GM20000 (cell line): ENCODE measurements at regions not wholly inside any gene's neighbourhood (a gene's known extent, or its start where the extent isn't known, plus 50 kb on each side); places are given as distances from the start of the nearest gene placed in this dataset.
"Not testable (repeated sequence)": the region's sequence is repeated elsewhere in the genome, so short reads cannot be mapped to it uniquely, and the experiment has no call there.

ENCODE experiments used
- DNase-seq: peaks from one replicate; pipeline ENCODE4 v3.0.0; 2012; ENCODE audit warnings: low spot score
- TF ChIP-seq, protein P1 (sequence below): IDR thresholded peaks from 2 replicates; pipeline ENCODE4 v1.5.1; 2012; ENCODE audit warnings: mild to moderate bottlenecking, control low read depth; ENCODE audit errors: extremely low read depth, missing control alignments

DNA sequence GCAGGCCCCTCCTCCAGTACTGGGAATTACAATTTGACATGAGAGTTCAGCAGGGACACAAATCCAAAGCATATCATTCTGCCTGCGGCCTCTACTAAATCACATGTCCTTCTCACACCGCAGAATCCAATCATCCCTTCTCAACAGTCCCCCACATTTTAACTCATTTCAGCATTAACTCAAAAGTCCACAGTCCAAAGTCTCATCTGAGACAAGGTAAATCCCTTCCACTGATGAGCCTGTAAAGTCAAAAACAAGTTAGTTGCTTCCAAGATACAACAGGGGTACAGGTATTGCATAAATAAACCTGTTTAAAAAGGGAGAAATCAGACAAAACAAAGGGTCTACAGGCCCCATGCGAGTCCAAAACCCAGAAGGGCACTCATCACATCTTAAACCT lies 64.0 kb downstream of the EBNA1BP2 start:
- TF ChIP-seq, protein P1, sequence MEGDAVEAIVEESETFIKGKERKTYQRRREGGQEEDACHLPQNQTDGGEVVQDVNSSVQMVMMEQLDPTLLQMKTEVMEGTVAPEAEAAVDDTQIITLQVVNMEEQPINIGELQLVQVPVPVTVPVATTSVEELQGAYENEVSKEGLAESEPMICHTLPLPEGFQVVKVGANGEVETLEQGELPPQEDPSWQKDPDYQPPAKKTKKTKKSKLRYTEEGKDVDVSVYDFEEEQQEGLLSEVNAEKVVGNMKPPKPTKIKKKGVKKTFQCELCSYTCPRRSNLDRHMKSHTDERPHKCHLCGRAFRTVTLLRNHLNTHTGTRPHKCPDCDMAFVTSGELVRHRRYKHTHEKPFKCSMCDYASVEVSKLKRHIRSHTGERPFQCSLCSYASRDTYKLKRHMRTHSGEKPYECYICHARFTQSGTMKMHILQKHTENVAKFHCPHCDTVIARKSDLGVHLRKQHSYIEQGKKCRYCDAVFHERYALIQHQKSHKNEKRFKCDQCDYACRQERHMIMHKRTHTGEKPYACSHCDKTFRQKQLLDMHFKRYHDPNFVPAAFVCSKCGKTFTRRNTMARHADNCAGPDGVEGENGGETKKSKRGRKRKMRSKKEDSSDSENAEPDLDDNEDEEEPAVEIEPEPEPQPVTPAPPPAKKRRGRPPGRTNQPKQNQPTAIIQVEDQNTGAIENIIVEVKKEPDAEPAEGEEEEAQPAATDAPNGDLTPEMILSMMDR, result no peak
- DNase-seq, result no peak

DNA sequence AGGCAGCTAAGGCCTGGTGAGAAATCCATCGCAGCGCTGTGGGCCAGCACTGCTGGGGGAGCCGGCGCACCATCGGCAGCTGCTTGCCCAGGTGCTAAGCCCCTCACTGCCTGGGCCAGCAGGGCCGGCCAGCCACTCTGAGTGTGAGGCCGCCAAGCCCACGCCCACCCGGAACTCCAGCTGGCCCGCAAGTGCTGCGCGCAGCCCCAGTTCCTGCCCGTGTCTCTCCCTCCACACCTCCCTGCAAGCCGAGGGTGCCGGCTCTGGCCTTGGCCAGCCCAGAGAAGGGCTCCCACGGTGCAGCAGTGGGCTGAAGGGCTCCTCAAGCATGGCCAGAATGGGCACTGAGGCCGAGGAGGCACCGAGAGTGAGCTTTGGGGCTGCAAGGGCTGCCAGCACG lies 64.4 kb downstream of the EBNA1BP2 start:
- TF ChIP-seq, protein P1, result no peak
- DNase-seq, result no peak

DNA sequence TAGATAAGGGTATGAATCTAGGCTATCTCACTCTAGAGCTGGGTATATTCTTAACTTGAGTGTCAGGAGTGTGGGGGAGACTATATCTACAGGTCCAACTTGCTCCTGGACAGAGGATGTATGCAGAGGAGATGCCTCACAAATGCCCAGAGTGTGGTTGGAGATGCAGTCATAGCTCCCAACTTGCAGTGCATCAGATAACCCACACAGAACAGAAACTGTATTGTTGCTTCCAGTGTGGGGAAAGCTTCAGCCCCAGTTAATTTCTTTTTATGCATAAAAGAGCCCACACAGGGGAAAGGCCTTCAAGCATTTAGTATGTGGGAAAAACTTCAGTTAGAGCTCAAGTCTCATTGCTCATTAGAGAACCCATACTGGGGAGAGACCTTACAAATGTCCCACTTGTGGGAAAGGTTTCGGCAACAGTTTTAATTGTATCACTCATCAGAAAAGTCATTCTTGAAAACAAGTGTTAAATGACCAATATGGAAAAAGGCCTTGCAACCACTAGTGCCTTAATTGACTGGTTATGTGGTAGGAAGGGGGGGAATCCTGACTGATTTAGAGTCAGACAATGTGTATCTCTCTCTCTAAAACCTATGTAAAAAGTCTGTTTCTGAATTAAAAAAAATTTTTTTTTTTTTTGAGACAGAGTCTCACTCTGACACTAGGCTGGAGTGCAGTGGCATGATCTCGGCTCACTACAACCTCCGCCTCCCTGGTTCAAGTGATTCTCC lies 67.9 kb downstream of the EBNA1BP2 start:
- no peak for DNase-seq
- TF ChIP-seq, protein P1, result no peak

DNA sequence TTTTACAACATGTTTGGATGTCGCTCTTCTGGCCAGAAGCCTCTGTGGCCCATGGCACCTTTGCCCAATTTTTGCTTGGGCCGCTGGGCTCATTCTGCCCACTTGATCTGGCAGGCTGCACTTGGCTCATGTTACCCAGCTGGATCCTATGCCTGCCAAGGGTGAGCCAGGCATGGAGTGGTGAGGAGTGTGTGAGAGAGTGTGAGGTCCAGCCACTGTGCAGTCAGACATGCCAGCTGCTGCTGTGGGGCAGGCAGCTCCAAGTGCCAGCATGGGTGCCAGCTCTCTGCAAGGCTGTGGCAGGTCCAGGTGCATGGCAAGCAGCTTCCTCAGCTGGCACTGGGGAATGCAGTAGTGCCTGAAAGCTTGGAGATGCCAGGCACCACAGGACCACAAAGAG lies 71.0 kb downstream of the EBNA1BP2 start:
- no peak for DNase-seq
- TF ChIP-seq, protein P1, result no peak

DNA sequence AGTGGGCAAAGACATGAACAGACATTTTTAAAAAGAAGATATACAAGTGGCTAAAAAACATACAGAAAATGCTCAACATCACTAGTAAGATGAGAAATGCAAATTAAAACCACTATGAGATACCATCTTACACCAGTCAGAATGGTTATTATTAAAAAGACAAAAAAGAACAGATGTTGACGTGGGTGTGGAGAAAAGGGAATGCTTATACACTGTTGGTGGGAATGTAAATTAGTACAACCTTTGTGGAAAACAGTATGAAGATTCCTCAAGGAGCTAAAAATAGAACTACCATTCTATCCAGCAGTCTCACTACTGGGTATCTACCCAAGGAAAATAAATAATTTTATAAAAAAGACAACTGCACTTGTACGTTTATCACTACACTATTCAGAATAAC lies 73.9 kb downstream of the EBNA1BP2 start:
- DNase-seq, result no peak
- TF ChIP-seq, protein P1, result no peak

DNA sequence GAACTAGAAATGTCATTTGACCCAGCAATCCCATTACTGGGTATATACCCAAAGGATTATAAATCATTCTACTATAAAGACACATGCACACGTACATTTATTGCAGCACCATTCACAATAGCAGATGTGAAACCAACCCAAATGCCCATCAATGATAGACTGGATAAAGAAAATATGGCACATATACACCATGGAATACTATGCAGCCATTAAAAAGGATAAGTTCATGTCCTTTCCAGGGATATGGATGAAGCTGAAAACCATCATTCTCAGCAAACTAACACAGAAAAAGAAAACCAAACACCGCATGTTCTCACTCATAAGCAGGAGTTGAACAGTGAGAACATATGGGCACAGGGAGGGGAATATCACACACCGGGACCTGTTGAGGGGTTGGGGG lies 75.6 kb downstream of the EBNA1BP2 start:
- DNase-seq, result not testable (repeated sequence)

DNA sequence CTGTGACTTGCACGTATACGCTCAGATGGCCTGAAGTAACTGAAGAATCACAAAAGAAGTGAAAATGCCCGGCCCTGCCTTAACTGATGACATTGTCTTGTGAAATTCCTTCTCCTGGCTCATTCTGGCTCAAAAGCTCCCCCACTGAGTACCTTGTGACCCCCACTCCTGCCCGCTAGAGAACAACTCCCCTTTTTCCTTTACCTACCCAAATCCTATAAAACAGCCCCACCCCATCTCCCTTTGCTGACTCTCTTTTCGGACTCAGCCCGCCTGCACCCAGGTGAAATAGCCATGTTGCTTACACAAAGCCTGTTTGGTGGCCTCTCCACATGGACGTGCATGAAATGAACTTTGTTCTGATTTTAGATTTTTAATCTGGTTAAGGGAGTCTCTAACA lies 81.3 kb downstream of the EBNA1BP2 start:
- DNase-seq, result not testable (repeated sequence)

DNA sequence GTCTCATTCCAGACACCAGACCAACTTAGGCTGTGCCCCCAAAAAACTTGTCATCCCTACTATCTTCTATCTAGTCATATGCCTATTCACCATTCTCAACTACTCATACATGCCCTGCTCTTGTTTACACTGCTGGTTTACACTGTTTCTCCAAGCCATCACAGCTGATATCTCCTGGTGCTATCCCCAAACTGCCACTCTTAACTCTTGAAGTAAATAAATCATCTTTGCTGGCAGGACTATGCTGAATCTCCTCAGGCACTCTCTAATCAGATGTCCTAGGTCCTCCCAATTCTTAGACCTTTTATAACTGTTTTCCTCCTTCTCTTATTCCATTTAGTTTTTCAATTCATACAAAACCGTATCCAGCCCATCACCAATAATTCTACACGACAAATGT lies 81.9 kb downstream of the EBNA1BP2 start:
- DNase-seq, result not testable (repeated sequence)

DNA sequence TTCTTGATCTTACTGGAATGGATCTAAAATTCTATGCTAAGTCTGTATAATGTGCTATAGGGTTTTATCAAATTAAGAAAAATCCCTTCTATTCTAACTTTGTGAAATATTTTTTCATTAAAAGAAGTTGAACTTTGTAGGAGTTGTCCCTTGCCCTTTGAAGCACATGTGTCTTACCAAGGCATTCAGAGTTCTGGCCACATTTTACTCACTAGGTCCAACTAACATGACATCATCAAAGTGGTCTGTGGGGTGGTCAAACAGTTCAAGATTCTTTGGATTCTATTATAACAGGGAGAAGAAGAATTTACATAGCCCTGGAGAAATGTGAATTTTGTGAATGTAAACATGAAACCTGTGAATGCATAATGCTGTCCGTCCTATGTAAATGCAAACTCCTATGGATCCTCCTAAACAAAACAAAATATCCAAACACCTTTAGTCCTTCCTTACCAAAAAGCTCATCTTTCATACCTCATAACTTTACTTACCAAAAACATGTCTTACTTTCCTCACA lies 88.7 kb downstream of the EBNA1BP2 start:
- TF ChIP-seq, protein P1, result no peak
- no peak for DNase-seq
